ENCODE measurements at regions not wholly inside any gene's neighbourhood (a gene's known extent, or its start where the extent isn't known, plus 50 kb on each side); places are given as distances from the start of the nearest gene placed in this dataset.

GRCh38 chr9:115482747-115483146 is 364.8 kb upstream of the TNC start:
- peak overlapping the region; percentile 10; the same call in 1 of the 2 replicates for H3K27ac Mint-ChIP-seq
- H3K4me1 Mint-ChIP-seq: peaks cover 84% of the 10 kb centered on the region
- H3K27me3 Mint-ChIP-seq (ENCODE audit: low read depth): no peaks in the 10 kb centered on the region
- H3K4me3 Mint-ChIP-seq: no peak overlapping the region
- ATAC-seq (no peak), DNase-seq (ENCODE audit: low spot score) (no peak)
- H3K36me3 Mint-ChIP-seq: peaks cover 69% of the 10 kb centered on the region
- CTCF ChIA-PET: no interaction called here
- TF ChIP-seq AR (CRISPR knock-in tag; IDR thresholded peaks at IDR 0.05) (peak; percentile 51; the same call in 1 of the 2 replicates), ZNF425 (CRISPR knock-in tag; conservative IDR thresholded peaks at IDR 0.05) (peak; percentile 76), RELA (CRISPR knock-in tag; IDR thresholded peaks at IDR 0.05; ENCODE audit: borderline replicate concordance) (no peak), ZNF532 (CRISPR knock-in tag; IDR thresholded peaks at IDR 0.05; ENCODE audit: borderline replicate concordance) (0 out of 2 replicates have a peak, but pooled peaks have one; percentile 29), PRRX2 (CRISPR knock-in tag; IDR thresholded peaks at IDR 0.05) (no peak), ZNF671 (CRISPR knock-in tag; IDR thresholded peaks at IDR 0.05) (0 out of 2 replicates have a peak, but pooled peaks have one; percentile 23), FOXP4 (CRISPR knock-in tag; IDR thresholded peaks at IDR 0.05) (no peak), ZSCAN18 (CRISPR knock-in tag; IDR thresholded peaks at IDR 0.05) (no peak)
- POLR2A ChIA-PET: no interaction called here
- H3K9me3 Mint-ChIP-seq: no peaks in the 10 kb centered on the region

GRCh38 chr9:115492869-115493268 is 374.9 kb upstream of the TNC start:
- ChIA-PET CTCF (no interaction called here), POLR2A (no interaction called here)
- no peaks in the 10 kb centered on the region for H3K9me3 Mint-ChIP-seq
- H3K27me3 Mint-ChIP-seq (ENCODE audit: low read depth): no peaks in the 10 kb centered on the region
- ATAC-seq (no peak), DNase-seq (ENCODE audit: low spot score) (no peak)
- H3K27ac Mint-ChIP-seq: no peak overlapping the region
- peaks cover 77% of the 10 kb centered on the region for H3K36me3 Mint-ChIP-seq
- H3K4me1 Mint-ChIP-seq: peaks cover 66% of the 10 kb centered on the region
- no peak overlapping the region for H3K4me3 Mint-ChIP-seq
- TF ChIP-seq TEAD1 (CRISPR knock-in tag; IDR thresholded peaks at IDR 0.05) (no peak), ZNF219 (CRISPR knock-in tag; IDR thresholded peaks at IDR 0.05; ENCODE audit: borderline replicate concordance) (no peak), GRHL2 (CRISPR knock-in tag; IDR thresholded peaks at IDR 0.05; ENCODE audit: insufficient replicate concordance, severe bottlenecking) (no peak), ZNF416 (CRISPR knock-in tag; IDR thresholded peaks at IDR 0.05) (no peak), E2F5 (CRISPR knock-in tag; IDR thresholded peaks at IDR 0.05) (no peak), PRDM15 (CRISPR knock-in tag; IDR thresholded peaks at IDR 0.05) (no peak), MXD4 (CRISPR knock-in tag; IDR thresholded peaks at IDR 0.05; ENCODE audit: borderline replicate concordance) (no peak), CREB1 (CRISPR knock-in tag; IDR thresholded peaks at IDR 0.05) (no peak), NR1H2 (CRISPR knock-in tag; IDR thresholded peaks at IDR 0.05) (no peak)
